ENCODE measurements at regions not wholly inside any gene's neighbourhood (a gene's known extent, or its start where the extent isn't known, plus 50 kb on each side); places are given as distances from the start of the nearest gene placed in this dataset.

GRCh38 chr2:12046641-12047040 is 300.2 kb downstream of the LPIN1 start:
- DNase-seq (ENCODE audit: low read depth, low spot score) (no peak), FAIRE-seq (no peak)
- dilution Hi-C loops (cut with MboI; ENCODE audit: extremely low pct_ligation_motif_present, low sequenced_read_pairs), result no loop called here
- no peaks in the 10 kb centered on the region for H3K36me3 ChIP-seq (ENCODE audit: control insufficient read depth in 2 of 2, extremely low read depth in 1 of 2, insufficient read depth in 2 of 2, low read length in 2 of 2)
- H3K79me2 ChIP-seq (ENCODE audit: control insufficient read depth, insufficient read depth, low read length), result no peaks in the 10 kb centered on the region
- no peak overlapping the region for H3K4me3 ChIP-seq (ENCODE audit: control insufficient read depth in 2 of 3, extremely low read depth in 1 of 3, insufficient read depth in 2 of 3, low read depth in 1 of 3, low read length in 3 of 3)
- TF ChIP-seq EZH2 (IDR thresholded peaks at IDR 0.05; ENCODE audit: low read length) (no peak), CTCF (optimal IDR thresholded peaks at IDR 0.05 in 1 of 3, IDR thresholded peaks at IDR 0.05 in 1 of 3, conservative IDR thresholded peaks at IDR 0.05 in 1 of 3; ENCODE audit: extremely low read depth in 1 of 3, insufficient read depth in 2 of 3, low read length in 3 of 3) (no peak)
- no peaks in the 10 kb centered on the region for H3K27me3 ChIP-seq (ENCODE audit: control insufficient read depth, extremely low read depth, insufficient read depth, low read length)
- H3K27ac ChIP-seq (ENCODE audit: control insufficient read depth, insufficient read depth, low read length), result no peak overlapping the region
- H4K20me1 ChIP-seq (ENCODE audit: control insufficient read depth, extremely low read depth, insufficient read depth, low read length), result no peaks in the 10 kb centered on the region
- H2AFZ ChIP-seq (ENCODE audit: control insufficient read depth, low read length), result no peak overlapping the region
- H3K9me3 ChIP-seq (ENCODE audit: control insufficient read depth, low read depth, low read length), result no peaks in the 10 kb centered on the region
- H3K4me1 ChIP-seq (ENCODE audit: control insufficient read depth, extremely low read depth, insufficient read depth, low read length), result peaks cover 5% of the 10 kb centered on the region
- H3K9me1 ChIP-seq (ENCODE audit: control insufficient read depth, extremely low read depth, insufficient read depth, low read length), result no peaks in the 10 kb centered on the region
- H3K9ac ChIP-seq (ENCODE audit: control insufficient read depth, extremely low read depth, insufficient read depth, low read length), result no peak overlapping the region
- H3K4me2 ChIP-seq (ENCODE audit: control insufficient read depth, extremely low read depth, insufficient read depth, low read depth, low read length), result no peak overlapping the region

DNA sequence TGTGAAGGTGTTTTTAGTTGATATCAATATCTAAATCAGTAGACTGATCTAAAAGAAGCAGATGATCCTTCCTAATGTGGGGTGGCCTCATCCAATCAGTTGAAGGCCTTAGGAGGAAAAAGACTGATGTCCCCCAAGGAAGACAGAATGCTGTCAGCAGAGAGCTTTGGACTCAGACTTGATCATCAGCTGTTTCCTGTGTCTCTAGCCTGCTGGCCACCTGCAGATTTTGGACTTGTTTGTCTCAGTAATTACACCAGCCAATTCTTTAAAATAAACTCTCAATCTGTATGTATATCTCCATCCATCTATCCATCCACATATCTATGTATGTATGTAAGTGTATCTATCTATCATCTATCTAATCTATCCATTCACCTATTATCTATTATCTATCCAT is 301.3 kb downstream of the LPIN1 start:
- no peak for DNase-seq (ENCODE audit: low read depth, low spot score)
- Histone ChIP-seq H3K27ac (ENCODE audit: control insufficient read depth, insufficient read depth, low read length) (no peak overlapping the region), H3K79me2 (ENCODE audit: control insufficient read depth, insufficient read depth, low read length) (no peaks in the 10 kb centered on the region), H3K9me3 (ENCODE audit: control insufficient read depth, low read depth, low read length) (no peaks in the 10 kb centered on the region), H2AFZ (ENCODE audit: control insufficient read depth, low read length) (no peak overlapping the region), H3K4me2 (ENCODE audit: control insufficient read depth, extremely low read depth, insufficient read depth, low read depth, low read length) (no peak overlapping the region), H3K9ac (ENCODE audit: control insufficient read depth, extremely low read depth, insufficient read depth, low read length) (no peak overlapping the region), H3K9me1 (ENCODE audit: control insufficient read depth, extremely low read depth, insufficient read depth, low read length) (no peaks in the 10 kb centered on the region), H3K36me3 (ENCODE audit: control insufficient read depth in 2 of 2, extremely low read depth in 1 of 2, insufficient read depth in 2 of 2, low read length in 2 of 2) (no peaks in the 10 kb centered on the region), H3K27me3 (ENCODE audit: control insufficient read depth, extremely low read depth, insufficient read depth, low read length) (no peaks in the 10 kb centered on the region), H3K4me1 (ENCODE audit: control insufficient read depth, extremely low read depth, insufficient read depth, low read length) (peaks cover 5% of the 10 kb centered on the region), H3K4me3 (ENCODE audit: control insufficient read depth in 2 of 3, extremely low read depth in 1 of 3, insufficient read depth in 2 of 3, low read depth in 1 of 3, low read length in 3 of 3) (no peak overlapping the region), H4K20me1 (ENCODE audit: control insufficient read depth, extremely low read depth, insufficient read depth, low read length) (no peaks in the 10 kb centered on the region)
- TF ChIP-seq CTCF (optimal IDR thresholded peaks at IDR 0.05 in 1 of 3, IDR thresholded peaks at IDR 0.05 in 1 of 3, conservative IDR thresholded peaks at IDR 0.05 in 1 of 3; ENCODE audit: extremely low read depth in 1 of 3, insufficient read depth in 2 of 3, low read length in 3 of 3), result no peak
- TF ChIP-seq EZH2 (IDR thresholded peaks at IDR 0.05; ENCODE audit: low read length), result no peak
- no peak for FAIRE-seq
- dilution Hi-C loops (cut with MboI; ENCODE audit: extremely low pct_ligation_motif_present, low sequenced_read_pairs), result no loop called here
